ENCODE measurements at regions not wholly inside any gene's neighbourhood (a gene's known extent, or its start where the extent isn't known, plus 50 kb on each side); places are given as distances from the start of the nearest gene placed in this dataset.

DNA sequence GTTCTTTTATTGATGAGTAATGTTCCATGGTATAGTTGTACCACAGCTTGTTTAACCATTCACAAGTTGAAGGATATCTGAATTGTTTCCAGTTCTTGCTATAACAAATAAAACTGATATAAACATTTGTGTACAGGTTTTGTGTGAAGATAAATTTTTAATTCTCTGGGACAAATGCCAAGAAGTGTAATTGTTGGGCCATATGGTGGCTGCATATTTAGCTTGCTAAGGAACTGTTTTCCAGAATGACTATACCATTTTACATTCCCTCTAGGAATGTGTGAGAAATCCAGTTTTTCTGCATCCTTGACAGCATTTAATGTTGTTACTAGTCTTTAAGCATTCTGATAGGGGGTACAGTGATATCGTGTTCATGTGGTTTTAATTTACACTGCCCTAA lies 368.5 kb downstream of the KIF2B start:
- Histone ChIP-seq H3K36me3 (ENCODE audit: control insufficient read depth in 2 of 4, insufficient read depth in 4 of 4, low read length in 3 of 4) (no peaks in the 10 kb centered on the region), H3K23ac (ENCODE audit: insufficient read length) (no peak overlapping the region), H3K9ac (replicated peaks in 1 of 4; ENCODE audit: extremely low read depth in 1 of 4, low read depth in 3 of 4, low read length in 3 of 4) (no peak overlapping the region), H3K27ac (ENCODE audit: low read depth, low read length) (no peak overlapping the region), H3K4ac (replicated peaks; ENCODE audit: insufficient read length, low read depth, low read length) (no peak overlapping the region), H2BK15ac (ENCODE audit: low read length) (no peak overlapping the region), H3K14ac (ENCODE audit: insufficient read length) (no peak overlapping the region), H3K4me1 (replicated peaks in 1 of 4; ENCODE audit: control insufficient read depth in 3 of 4, insufficient read depth in 4 of 4, low read length in 3 of 4) (no peaks in the 10 kb centered on the region), H2AK5ac (ENCODE audit: low read depth, low read length) (no peak overlapping the region), H4K8ac (ENCODE audit: extremely low read depth, insufficient read depth, low read length) (no peak overlapping the region), H4K5ac (ENCODE audit: insufficient read length, low read depth, low read length) (no peak overlapping the region), H4K20me1 (replicated peaks in 1 of 2; ENCODE audit: control insufficient read depth in 1 of 2, insufficient read depth in 2 of 2, low read length in 2 of 2) (no peaks in the 10 kb centered on the region), H3K4me3 (ENCODE audit: extremely low read depth in 1 of 4, insufficient read depth in 2 of 4, low read depth in 3 of 4, low read length in 4 of 4) (no peak overlapping the region), H3K56ac (replicated peaks; ENCODE audit: insufficient read length, low read depth, low read length) (no peak overlapping the region), H2BK120ac (replicated peaks; ENCODE audit: low read depth, low read length) (no peak overlapping the region), H2AFZ (ENCODE audit: low read length) (no peak overlapping the region), H2BK20ac (ENCODE audit: low read length) (no peak overlapping the region), H3K79me2 (ENCODE audit: control insufficient read depth in 1 of 2, insufficient read depth in 2 of 2, low read length in 2 of 2) (no peaks in the 10 kb centered on the region), H4K91ac (replicated peaks; ENCODE audit: insufficient read length, low read length) (no peak overlapping the region), H2BK5ac (ENCODE audit: low read depth, low read length) (no peak overlapping the region), H3K79me1 (ENCODE audit: low read depth, low read length) (no peaks in the 10 kb centered on the region), H3K4me2 (ENCODE audit: insufficient read depth in 1 of 2, low read depth in 2 of 2, low read length in 2 of 2) (no peak overlapping the region), H3K23me2 (ENCODE audit: low read depth, low read length) (no peaks in the 10 kb centered on the region; the same call in 1 of the 2 replicates), H2BK12ac (ENCODE audit: low read depth, low read length) (no peak overlapping the region), H3K27me3 (replicated peaks in 1 of 4; ENCODE audit: control insufficient read depth in 3 of 4, extremely low read depth in 1 of 4, insufficient read depth in 3 of 4, low read length in 3 of 4) (no peaks in the 10 kb centered on the region), H3K18ac (ENCODE audit: extremely low read depth, low read length) (no peak overlapping the region), H3K9me3 (ENCODE audit: insufficient read depth in 2 of 2, low read depth in 1 of 2, low read length in 1 of 2) (peaks cover 0 to 3% of the 10 kb centered on the region in 2 experiments; a peak in 1 of 4 replicates)
- TF ChIP-seq EP300 (IDR thresholded peaks at IDR 0.05; ENCODE audit: borderline replicate concordance in 1 of 2, low read depth in 2 of 2, low read length in 2 of 2) (no peak), JUN (IDR thresholded peaks at IDR 0.05; ENCODE audit: low read depth, low read length) (no peak), MAFK (IDR thresholded peaks at IDR 0.05; ENCODE audit: low read depth, low read length) (no peak), YY1 (IDR thresholded peaks at IDR 0.05; ENCODE audit: low read depth, low read length) (no peak), FOSL1 (IDR thresholded peaks at IDR 0.05; ENCODE audit: insufficient read depth, low read depth, low read length) (no peak), CBX5 (IDR thresholded peaks at IDR 0.05; ENCODE audit: low read depth, low read length) (no peak), CHD2 (IDR thresholded peaks at IDR 0.05; ENCODE audit: low read length) (no peak), HDAC2 (IDR thresholded peaks at IDR 0.05; ENCODE audit: borderline replicate concordance in 1 of 2, low read depth in 2 of 2, low read length in 2 of 2) (no peak), CREB1 (IDR thresholded peaks at IDR 0.05) (no peak), GABPA (IDR thresholded peaks at IDR 0.05; ENCODE audit: borderline replicate concordance, insufficient read depth, low read length) (no peak)
- WGBS, 2 experiments (ENCODE audit: extremely low coverage in 1 of 2, insufficient coverage in 1 of 2, insufficient read length in 1 of 2, insufficient replicate concordance in 2 of 2, low coverage in 1 of 2, low lambda C conversion rate in 2 of 2, missing lambda C conversion rate in 1 of 2), result 90% methylated on average over 1 of the region's 1 CpG; no CpG with 5 or more reads in 1 of the 2 experiments
- FAIRE-seq (no peak), DNase-seq (ENCODE audit: low read depth in 1 of 2, low spot score in 2 of 2) (no peak)
- ChIA-PET CTCF (ENCODE audit: partially characterized antibody) (no interaction called here), POLR2A (ENCODE audit: partially characterized antibody) (no interaction called here)
